A549 (cell line): ENCODE measurements at regions not wholly inside any gene's neighbourhood (a gene's known extent, or its start where the extent isn't known, plus 50 kb on each side); places are given as distances from the start of the nearest gene placed in this dataset.

Experiments used
- ESRRA ChIP-seq: fragments of 150-350 bp; IDR thresholded peaks from 2 replicates; pipeline ENCODE4 v1.6.1; 2014; ENCODE audit warnings: mild to moderate bottlenecking, low read length, borderline replicate concordance
- PBX3 ChIP-seq: IDR thresholded peaks from 2 replicates; pipeline ENCODE4 v1.6.1; 2012
- REST ChIP-seq: fragments of 200-600 bp; sonication (generic); IDR thresholded peaks from 2 replicates; pipeline ENCODE4 v1.6.1; 2016; ENCODE audit warnings: antibody characterized with exemption, mild to moderate bottlenecking, moderate library complexity

- TF ChIP-seq PBX3 = no peak
- TF ChIP-seq REST = no peak
- no peak for TF ChIP-seq ESRRA
Measured at GRCh38 chr6:4561773-4562400, 214.3 kb upstream of the CDYL start.
